IMR-90 (cell line): ENCODE measurements at regions not wholly inside any gene's neighbourhood (a gene's known extent, or its start where the extent isn't known, plus 50 kb on each side); places are given as distances from the start of the nearest gene placed in this dataset.
"Not testable (repeated sequence)": the region's sequence is repeated elsewhere in the genome, so short reads cannot be mapped to it uniquely, and the experiment has no call there.

Experiments used
- ATAC-seq: fragments of 200-7000 bp; cut with Tn5 transposase; 2 replicates; pipeline ENCODE4 v1.9.1; 2020; ENCODE audit warnings: low read depth, mild to moderate bottlenecking, moderate library complexity
- BruUV-seq: library from RNA; stranded (reverse); fragments of 400-500 nt; replicated peaks from 2 replicates; lab custom pipeline; 2021; lab: Mats Ljungman, UMichigan
- CTCF ChIA-PET: fragments of 300-600 bp; formaldehyde crosslinking; extraction: SDS; loops from one replicate; lab custom pipeline; 2021; ENCODE audit warnings: antibody characterized with exemption; lab: Yijun Ruan, JAX
- POLR2A ChIA-PET: fragments of 300-600 bp; sonication (Branson Sonifier 250); formaldehyde crosslinking; loops from one replicate; lab custom pipeline; 2022; ENCODE audit warnings: antibody characterized with exemption; ENCODE audit not compliant: unreplicated experiment; lab: Charles Lee
- DNase-seq: peaks from one replicate; pipeline ENCODE4 v3.0.0; 2013
- H2AFZ ChIP-seq: replicated peaks from 2 replicates; pipeline ENCODE3; 2013; ENCODE audit warnings: low read length, mild to moderate bottlenecking; ENCODE audit not compliant: poor library complexity
- H2AK5ac ChIP-seq: 2 replicates; pipeline ENCODE4 v1.6.1; 2013; ENCODE audit warnings: low read depth, low read length, inconsistent platforms
- H2AK9ac ChIP-seq: replicated peaks from 2 replicates; pipeline ENCODE3; 2013; ENCODE audit warnings: mild to moderate bottlenecking, low read depth, low read length, moderate library complexity; ENCODE audit not compliant: poor library complexity
- H2BK120ac ChIP-seq: 2 replicates; pipeline ENCODE4 v1.6.1; 2013; ENCODE audit warnings: low read depth, low read length, inconsistent platforms
- H2BK15ac ChIP-seq: 3 replicates; pipeline ENCODE4 v1.6.1; 2013; ENCODE audit warnings: low read depth, low read length, inconsistent platforms
- H2BK20ac ChIP-seq: 2 replicates; pipeline ENCODE4 v1.6.1; 2013; ENCODE audit warnings: low read depth, mild to moderate bottlenecking, inconsistent platforms, low read length, moderate library complexity
- H2BK5ac ChIP-seq: 2 replicates; pipeline ENCODE4 v1.6.1; 2013; ENCODE audit warnings: mild to moderate bottlenecking, low read depth, low read length, inconsistent platforms; ENCODE audit not compliant: poor library complexity, severe bottlenecking
- H3K14ac ChIP-seq: replicated peaks from 2 replicates; pipeline ENCODE4 v1.6.1; 2013; ENCODE audit warnings: low read depth, low read length, inconsistent platforms
- H3K18ac ChIP-seq: 2 replicates; pipeline ENCODE4 v1.6.1; 2013; ENCODE audit warnings: low read depth, low read length, control low read depth
- H3K23ac ChIP-seq: 2 replicates; pipeline ENCODE4 v1.6.1; 2013; ENCODE audit warnings: low read depth, low read length, inconsistent platforms
- H3K27ac ChIP-seq: 2 replicates; pipeline ENCODE4 v1.5.1; 2013; ENCODE audit warnings: mild to moderate bottlenecking, control low read depth, low read length; ENCODE audit not compliant: insufficient read depth
- H3K27me3 ChIP-seq: 2 replicates; pipeline ENCODE4 v1.6.1; 2013; ENCODE audit warnings: low read length; ENCODE audit not compliant: control insufficient read depth, insufficient read depth
- H3K36me3 ChIP-seq: 2 replicates; pipeline ENCODE4 v1.6.1; 2013; ENCODE audit warnings: low read length, mixed read lengths; ENCODE audit not compliant: control insufficient read depth, insufficient read depth
- H3K4ac ChIP-seq: 2 replicates; pipeline ENCODE4 v1.6.1; 2013; ENCODE audit warnings: low read depth, low read length, inconsistent platforms
- H3K4me1 ChIP-seq: 2 replicates; pipeline ENCODE4 v1.6.1; 2013; ENCODE audit warnings: low read length, mixed read lengths; ENCODE audit not compliant: control insufficient read depth, insufficient read depth
- H3K4me2 ChIP-seq: 2 replicates; pipeline ENCODE4 v1.6.1; 2013; ENCODE audit warnings: low read depth, mild to moderate bottlenecking, control low read depth, low read length, moderate library complexity
- H3K4me3 ChIP-seq: 2 replicates; pipeline ENCODE4 v1.5.1; 2013; ENCODE audit warnings: low read depth, mild to moderate bottlenecking, control low read depth, low read length, moderate library complexity; ENCODE audit not compliant: insufficient read depth
- H3K56ac ChIP-seq: 2 replicates; pipeline ENCODE4 v1.6.1; 2013; ENCODE audit warnings: low read length, inconsistent platforms; ENCODE audit not compliant: insufficient read depth; ENCODE audit errors: extremely low read depth
- H3K79me1 ChIP-seq, 2 experiments: 2 replicates each; pipeline ENCODE4 v1.6.1; 2013; ENCODE audit warnings: low read length in 2 of 2, inconsistent platforms in 1 of 2, low read depth in 1 of 2
- H3K9ac ChIP-seq: 2 replicates; pipeline ENCODE4 v1.6.1; 2013; ENCODE audit warnings: low read depth, low read length, control low read depth
- H3K9me1 ChIP-seq: 2 replicates; pipeline ENCODE4 v1.6.1; 2013; ENCODE audit warnings: low read length, inconsistent platforms; ENCODE audit not compliant: insufficient read depth
- H3K9me3 ChIP-seq: 2 replicates; pipeline ENCODE4 v1.6.1; 2013; ENCODE audit warnings: low read length; ENCODE audit not compliant: control insufficient read depth, insufficient read depth
- H4K20me1 ChIP-seq: 2 replicates; pipeline ENCODE4 v1.6.1; 2013; ENCODE audit warnings: low read length, inconsistent platforms; ENCODE audit not compliant: insufficient read depth
- H4K5ac ChIP-seq: 2 replicates; pipeline ENCODE4 v1.6.1; 2013; ENCODE audit warnings: mild to moderate bottlenecking, low read depth, low read length, control low read depth
- H4K8ac ChIP-seq, 2 experiments: 2 replicates each; pipeline ENCODE4 v1.6.1; 2013; ENCODE audit warnings: low read depth in 2 of 2, low read length in 2 of 2, control low read depth in 1 of 2, inconsistent platforms in 1 of 2
- H4K91ac ChIP-seq: 2 replicates; pipeline ENCODE4 v1.6.1; 2013; ENCODE audit warnings: low read depth, low read length, inconsistent platforms; ENCODE audit not compliant: insufficient read depth
- WGBS, 2 experiments: methylation state at CpG; one replicate each; pipeline versions ENCODE4 v1.1.5 to v1.1.7; 2013; ENCODE audit warnings: missing lambda C conversion rate in 2 of 2; ENCODE audit not compliant: insufficient read length in 1 of 2; ENCODE audit errors: extremely low coverage in 2 of 2; 5-methylcytosine and 5-hydroxymethylcytosine counted together
- dilution Hi-C: fragments of 300-500 bp; cut with HindIII; formaldehyde crosslinking; loops from one replicate; pipeline ENCODE4 v1.14.3; 2018; ENCODE audit warnings: low sequenced_read_pairs; ENCODE audit not compliant: unreplicated experiment
- in situ Hi-C: fragments of 300-500 bp; cut with MboI; formaldehyde crosslinking; loops from 3 replicates; pipeline ENCODE4 v1.14.3; 2019; ENCODE audit warnings: low sequenced_read_pairs, inconsistent platforms, mixed read lengths
- intact Hi-C: fragments of 100-400 bp; cut with micrococcal nuclease; formaldehyde crosslinking; loops from 2 replicates; pipeline ENCODE4 v1.10.0; 2022

DNA sequence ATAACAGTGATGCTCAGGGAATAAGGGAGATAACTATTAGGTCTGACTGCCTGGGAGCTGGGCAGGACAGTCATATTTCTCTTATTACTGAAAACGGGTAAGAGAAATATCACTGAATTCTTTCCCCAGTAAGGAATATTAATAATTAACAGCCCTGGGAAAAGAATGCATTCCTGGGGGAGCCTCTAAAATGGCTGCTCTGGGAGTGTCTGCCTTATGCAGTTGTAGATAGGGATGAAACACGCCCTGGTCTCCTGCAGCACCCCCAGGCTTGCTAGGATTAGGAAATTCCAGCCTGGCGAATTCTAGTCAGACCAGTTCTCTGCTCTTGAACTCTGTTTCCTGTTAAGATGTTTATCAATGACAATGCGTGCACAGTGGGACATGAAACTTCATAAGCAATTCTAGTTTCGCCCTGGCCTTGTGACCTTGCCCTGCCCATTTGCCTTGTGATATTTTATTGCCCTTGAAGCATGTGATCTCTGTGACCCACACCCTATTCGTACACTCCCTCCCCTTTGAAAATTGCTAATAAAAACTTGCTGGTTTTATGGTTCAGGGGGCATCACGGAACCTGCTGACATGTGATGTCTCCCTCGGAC lies 170.6 kb upstream of the NABP1 start:
- H2BK120ac ChIP-seq, H3K23ac ChIP-seq, H3K56ac ChIP-seq, H3K18ac ChIP-seq, BruUV-seq, H3K27ac ChIP-seq, H2BK15ac ChIP-seq, H3K9me1 ChIP-seq, POLR2A ChIA-PET, ATAC-seq, H2AK5ac ChIP-seq, H4K8ac ChIP-seq, H3K4me1 ChIP-seq, DNase-seq, in situ Hi-C loops, H3K4me2 ChIP-seq, H3K4ac ChIP-seq, H3K27me3 ChIP-seq, intact Hi-C loops, H3K9me3 ChIP-seq, H4K91ac ChIP-seq, H3K14ac ChIP-seq, H3K36me3 ChIP-seq, H3K9ac ChIP-seq, H2AFZ ChIP-seq, H2BK20ac ChIP-seq, H3K4me3 ChIP-seq, H2BK5ac ChIP-seq, H3K79me1 ChIP-seq, H4K20me1 ChIP-seq, dilution Hi-C loops, H2AK9ac ChIP-seq, H4K5ac ChIP-seq: not testable (repeated sequence)
- CTCF ChIA-PET: interaction anchor here (0.6 to 0.7 kb wide), 2 partner anchors 336 to 340 kb away, joined by 3 read pairs; no protein-coding TSS in a partner anchor
- no CpG with 5 or more reads among the region's 8 CpGs for WGBS, 2 experiments
